Fibroblast of pulmonary artery (primary cell): ENCODE measurements at regions not wholly inside any gene's neighbourhood (a gene's known extent, or its start where the extent isn't known, plus 50 kb on each side); places are given as distances from the start of the nearest gene placed in this dataset.

Source experiments
- DNase-seq: peaks from one replicate; pipeline ENCODE4 v3.0.0-alpha.2; 2010; ENCODE audit warnings: low read depth
- H3K4me3 ChIP-seq: replicated peaks from 2 replicates; pipeline ENCODE4 v1.5.1; 2011; ENCODE audit warnings: low read depth, mild to moderate bottlenecking, control low read depth, low read length, moderate library complexity
- TF ChIP-seq, protein P1 (sequence below): IDR thresholded peaks from 2 replicates; pipeline ENCODE4 v1.5.1; 2011; ENCODE audit warnings: mild to moderate bottlenecking, control low read depth, low read length, inconsistent platforms; ENCODE audit errors: missing control alignments

DNA sequence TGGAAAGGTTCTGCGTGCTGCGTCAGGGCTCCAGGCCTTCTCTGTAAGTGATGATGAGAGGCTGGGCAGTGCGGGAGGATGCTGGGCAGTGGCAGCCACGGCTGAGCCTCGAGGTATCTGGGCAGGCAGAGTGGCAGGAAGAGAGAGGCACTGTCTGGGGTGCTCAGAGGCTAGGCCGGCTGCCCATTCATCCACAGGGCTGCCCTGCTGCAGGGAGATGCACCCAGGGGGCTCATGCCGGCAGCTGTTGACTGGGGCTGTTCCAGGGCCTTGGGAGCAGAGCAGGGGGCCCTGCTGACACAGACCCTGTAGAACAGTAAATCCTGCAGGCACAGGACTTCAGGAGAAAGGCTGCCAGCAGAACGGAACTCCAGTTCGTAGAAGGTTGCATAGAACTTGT lies 88.8 kb downstream of the BOD1 start:
- TF ChIP-seq, protein P1, sequence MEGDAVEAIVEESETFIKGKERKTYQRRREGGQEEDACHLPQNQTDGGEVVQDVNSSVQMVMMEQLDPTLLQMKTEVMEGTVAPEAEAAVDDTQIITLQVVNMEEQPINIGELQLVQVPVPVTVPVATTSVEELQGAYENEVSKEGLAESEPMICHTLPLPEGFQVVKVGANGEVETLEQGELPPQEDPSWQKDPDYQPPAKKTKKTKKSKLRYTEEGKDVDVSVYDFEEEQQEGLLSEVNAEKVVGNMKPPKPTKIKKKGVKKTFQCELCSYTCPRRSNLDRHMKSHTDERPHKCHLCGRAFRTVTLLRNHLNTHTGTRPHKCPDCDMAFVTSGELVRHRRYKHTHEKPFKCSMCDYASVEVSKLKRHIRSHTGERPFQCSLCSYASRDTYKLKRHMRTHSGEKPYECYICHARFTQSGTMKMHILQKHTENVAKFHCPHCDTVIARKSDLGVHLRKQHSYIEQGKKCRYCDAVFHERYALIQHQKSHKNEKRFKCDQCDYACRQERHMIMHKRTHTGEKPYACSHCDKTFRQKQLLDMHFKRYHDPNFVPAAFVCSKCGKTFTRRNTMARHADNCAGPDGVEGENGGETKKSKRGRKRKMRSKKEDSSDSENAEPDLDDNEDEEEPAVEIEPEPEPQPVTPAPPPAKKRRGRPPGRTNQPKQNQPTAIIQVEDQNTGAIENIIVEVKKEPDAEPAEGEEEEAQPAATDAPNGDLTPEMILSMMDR, result no peak
- no peak overlapping the region for H3K4me3 ChIP-seq
- DNase-seq, result no peak

DNA sequence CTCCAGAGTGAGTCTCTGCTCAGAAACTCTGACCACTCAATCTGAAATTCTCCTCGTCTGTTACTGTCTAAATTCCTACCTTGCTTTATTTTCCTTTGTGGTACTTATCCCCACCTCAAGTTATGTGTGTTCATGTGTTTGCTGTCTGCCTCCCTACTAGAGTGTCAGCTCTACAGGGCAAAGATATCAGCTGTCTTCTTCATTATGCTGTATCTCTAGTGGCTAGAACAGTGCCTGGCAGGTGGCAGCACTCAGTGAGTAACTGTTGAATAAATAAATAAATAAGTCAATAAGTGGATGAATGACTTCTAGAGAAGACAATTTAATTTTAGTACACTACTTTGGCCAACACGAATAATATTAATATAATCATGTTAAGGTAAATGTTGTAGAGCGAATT lies 92.3 kb downstream of the BOD1 start:
- DNase-seq, result no peak
- no peak overlapping the region for H3K4me3 ChIP-seq
- TF ChIP-seq, protein P1, result no peak

DNA sequence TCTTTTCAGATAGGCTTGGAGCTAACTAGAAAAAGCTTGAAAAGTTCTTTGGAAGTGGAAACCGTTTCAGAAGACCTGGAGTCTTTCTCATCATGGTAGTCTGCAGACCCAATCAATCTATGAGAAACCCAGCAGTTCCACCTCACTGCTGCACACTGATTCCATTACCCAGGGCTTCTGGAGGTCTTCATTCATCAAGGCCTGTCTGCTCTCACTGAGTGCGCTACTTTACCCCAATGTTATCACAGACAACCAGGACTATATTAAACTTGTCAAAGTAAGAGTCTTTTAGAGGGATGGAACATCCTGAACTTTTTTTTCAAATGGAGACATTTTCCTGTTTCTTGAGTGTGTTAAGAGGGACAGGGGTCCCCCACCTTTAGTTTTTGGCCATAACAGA lies 93.1 kb downstream of the BOD1 start:
- no peak for DNase-seq
- TF ChIP-seq, protein P1, result no peak
- H3K4me3 ChIP-seq, result no peak overlapping the region

DNA sequence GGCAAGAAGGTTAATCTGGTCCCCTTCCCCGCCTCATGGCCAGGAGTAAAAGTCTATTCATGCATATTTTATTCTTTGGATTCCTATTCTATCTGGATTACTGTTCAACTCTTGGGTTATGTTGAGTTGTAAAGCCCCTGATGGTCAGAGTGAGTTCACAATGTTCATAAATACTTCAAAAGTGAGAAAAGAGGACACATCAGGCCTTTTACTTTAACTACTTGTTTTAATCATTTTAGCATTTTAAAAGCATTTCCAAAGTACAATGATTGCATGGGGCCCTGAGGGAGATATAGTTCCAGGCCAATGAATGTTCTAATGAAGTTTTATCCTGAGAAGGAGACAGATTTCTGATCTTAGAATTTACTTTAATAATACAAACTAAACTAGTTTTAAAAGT lies 93.9 kb downstream of the BOD1 start:
- TF ChIP-seq, protein P1, result no peak
- no peak overlapping the region for H3K4me3 ChIP-seq
- no peak for DNase-seq

- no peak overlapping the region for H3K4me3 ChIP-seq
- no peak for DNase-seq
- TF ChIP-seq, protein P1, result no peak
Measured at GRCh38 chr5:173518856-173519255, 97.6 kb downstream of the BOD1 start.

DNA sequence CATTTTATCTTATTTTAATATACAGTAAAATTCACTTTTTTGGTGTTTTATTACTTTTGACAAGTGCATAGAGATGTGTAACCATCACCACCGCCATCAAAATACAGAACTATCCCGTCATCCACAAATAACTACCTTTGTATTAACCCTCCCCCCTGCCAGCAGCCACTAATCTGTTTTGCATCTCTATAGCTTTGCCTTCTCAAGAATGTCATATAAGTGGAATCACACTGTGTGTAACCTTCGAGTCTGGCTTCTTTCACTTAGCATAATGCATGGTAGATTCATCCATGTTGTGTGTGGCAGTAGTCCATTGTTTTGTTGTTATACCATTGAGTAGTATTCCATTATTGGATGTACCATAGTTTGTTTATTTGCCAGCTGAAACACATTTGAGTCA lies 98.8 kb downstream of the BOD1 start:
- no peak for DNase-seq
- TF ChIP-seq, protein P1, result no peak
- no peak overlapping the region for H3K4me3 ChIP-seq

- DNase-seq, result peak; percentile 69
- no peak overlapping the region for H3K4me3 ChIP-seq
- TF ChIP-seq, protein P1, result no peak
Measured at GRCh38 chr5:173515526-173515925, 100.9 kb downstream of the BOD1 start.
